GM23338 (cell line): ENCODE measurements at regions not wholly inside any gene's neighbourhood (a gene's known extent, or its start where the extent isn't known, plus 50 kb on each side); places are given as distances from the start of the nearest gene placed in this dataset.

Experiments
- ATAC-seq: fragments of 200-7000 bp; cut with Tn5 transposase; 3 replicates; pipeline ENCODE4 v1.9.1; 2020
- DNase-seq: peaks from one replicate; pipeline ENCODE4 v3.0.0-alpha.2; 2015; ENCODE audit warnings: low spot score
- H2AFZ ChIP-seq: fragments of 200-600 bp; sonication (generic); 2 replicates; pipeline ENCODE4 v1.8.0; 2016; ENCODE audit warnings: antibody characterized with exemption, mild to moderate bottlenecking, moderate library complexity
- H3F3A ChIP-seq: fragments of 200-600 bp; sonication (generic); replicated peaks from 2 replicates; pipeline ENCODE4 v1.8.0; 2017; ENCODE audit warnings: antibody characterized with exemption, mixed run types, low read depth
- H3K27ac ChIP-seq: fragments of 200-600 bp; sonication (generic); 2 replicates; pipeline ENCODE4 v1.6.1; 2016; ENCODE audit warnings: low read depth
- H3K27me3 ChIP-seq: fragments of 200-600 bp; sonication (generic); 2 replicates; pipeline ENCODE4 v1.8.0; 2016; ENCODE audit warnings: mild to moderate bottlenecking, mixed run types, moderate library complexity; ENCODE audit not compliant: insufficient read depth
- H3K36me3 ChIP-seq: fragments of 200-600 bp; sonication (generic); 2 replicates; pipeline ENCODE4 v1.8.0; 2016; ENCODE audit warnings: mild to moderate bottlenecking; ENCODE audit not compliant: insufficient read depth
- H3K4me1 ChIP-seq: fragments of 200-600 bp; sonication (generic); 2 replicates; pipeline ENCODE4 v1.8.0; 2016; ENCODE audit warnings: mild to moderate bottlenecking, moderate library complexity; ENCODE audit not compliant: insufficient read depth
- H3K4me2 ChIP-seq: fragments of 200-600 bp; sonication (generic); 2 replicates; pipeline ENCODE4 v1.7.1; 2017; ENCODE audit warnings: mixed run types
- H3K4me3 ChIP-seq: fragments of 200-600 bp; sonication (generic); 2 replicates; pipeline ENCODE4 v1.6.1; 2016; ENCODE audit warnings: mixed run types
- H3K79me2 ChIP-seq: fragments of 200-600 bp; sonication (generic); replicated peaks from 2 replicates; pipeline ENCODE4 v1.8.0; 2017; ENCODE audit warnings: mild to moderate bottlenecking; ENCODE audit not compliant: insufficient read depth
- H3K9me2 ChIP-seq: fragments of 200-600 bp; sonication (generic); 2 replicates; pipeline ENCODE4 v1.8.0; 2017; ENCODE audit not compliant: insufficient read depth
- H4K20me1 ChIP-seq: fragments of 200-600 bp; sonication (generic); replicated peaks from 2 replicates; pipeline ENCODE4 v1.8.0; 2017; ENCODE audit warnings: mild to moderate bottlenecking; ENCODE audit not compliant: insufficient read depth
- H3K27ac Mint-ChIP-seq: 2 replicates; pipeline ENCODE4 v1.8.0; 2020; ENCODE audit warnings: inconsistent platforms, mild to moderate bottlenecking, moderate library complexity, mixed read lengths
- H3K27me3 Mint-ChIP-seq: 3 replicates; pipeline ENCODE4 v1.8.0; 2022; ENCODE audit warnings: low read depth, mild to moderate bottlenecking, moderate library complexity, mixed read lengths, inconsistent platforms; ENCODE audit not compliant: insufficient read depth, poor library complexity
- H3K36me3 Mint-ChIP-seq: 3 replicates; pipeline ENCODE4 v1.8.0; 2021; ENCODE audit warnings: low read depth, mild to moderate bottlenecking, inconsistent platforms, moderate library complexity, mixed read lengths
- H3K4me1 Mint-ChIP-seq: 3 replicates; pipeline ENCODE4 v1.8.0; 2020; ENCODE audit warnings: mild to moderate bottlenecking, inconsistent platforms, mixed read lengths
- H3K4me3 Mint-ChIP-seq: 3 replicates; pipeline ENCODE4 v1.8.0; 2021; ENCODE audit warnings: moderate library complexity, mild to moderate bottlenecking, inconsistent platforms, mixed read lengths
- H3K9me3 Mint-ChIP-seq: 3 replicates; pipeline ENCODE4 v1.8.0; 2020; ENCODE audit warnings: moderate library complexity, mild to moderate bottlenecking, inconsistent platforms, mixed read lengths
- CREB1 ChIP-seq: fragments of 250-450 bp; sonication (Bioruptor Pico); IDR thresholded peaks from 2 replicates; pipeline ENCODE4 v1.5.0; 2020; ENCODE audit warnings: low read depth, mild to moderate bottlenecking, moderate library complexity
- CTCF ChIP-seq, 2 experiments: fragments of 200-600 bp in 1 of 2; sonication (generic) in 1 of 2; conservative IDR thresholded peaks; 2 replicates each; pipeline versions ENCODE4 v1.5.1 to v1.6.1; 2016 to 2017; ENCODE audit warnings: antibody characterized with exemption in 2 of 2, low read depth in 2 of 2, mild to moderate bottlenecking in 2 of 2, moderate library complexity in 1 of 2
- ETS1 ChIP-seq: IDR thresholded peaks from 2 replicates; pipeline ENCODE4 v1.6.1; 2016; ENCODE audit warnings: antibody characterized with exemption
- EZH2 ChIP-seq: fragments of 200-600 bp; sonication (generic); IDR thresholded peaks from one replicate; pipeline ENCODE4 v1.8.0; 2017; ENCODE audit warnings: antibody characterized with exemption, mild to moderate bottlenecking, low read depth; ENCODE audit not compliant: unreplicated experiment
- EZH2phosphoT487 ChIP-seq: fragments of 200-600 bp; sonication (generic); IDR thresholded peaks from one replicate; pipeline ENCODE4 v1.8.1; 2018; ENCODE audit warnings: antibody characterized with exemption; ENCODE audit not compliant: unreplicated experiment
- JUNB ChIP-seq: IDR thresholded peaks from one replicate; pipeline ENCODE4 v1.6.1; 2016; ENCODE audit warnings: antibody characterized with exemption; ENCODE audit not compliant: unreplicated experiment
- NANOG ChIP-seq: IDR thresholded peaks from 2 replicates; pipeline ENCODE4 v1.6.1; 2016; ENCODE audit warnings: antibody characterized with exemption, borderline replicate concordance
- POLR2AphosphoS5 ChIP-seq: IDR thresholded peaks from 2 replicates; pipeline ENCODE4 v1.6.1; 2016; ENCODE audit warnings: antibody characterized with exemption, low read depth
- REST ChIP-seq: IDR thresholded peaks from one replicate; pipeline ENCODE4 v1.6.1; 2018; ENCODE audit warnings: antibody characterized with exemption; ENCODE audit not compliant: unreplicated experiment
- STAT1 ChIP-seq: IDR thresholded peaks from one replicate; pipeline ENCODE4 v1.6.1; 2016; ENCODE audit warnings: antibody characterized with exemption; ENCODE audit not compliant: unreplicated experiment
- ZNF114 ChIP-seq: fragments of 250-450 bp; sonication (Bioruptor Pico); IDR thresholded peaks from 2 replicates; pipeline ENCODE4 v1.5.0; 2020; ENCODE audit warnings: mild to moderate bottlenecking, moderate library complexity
- ZNF331 ChIP-seq: fragments of 250-450 bp; sonication (Bioruptor Pico); IDR thresholded peaks from 2 replicates; pipeline ENCODE4 v1.5.0; 2020; ENCODE audit warnings: low read depth, mild to moderate bottlenecking, moderate library complexity
- ZNF462 ChIP-seq: fragments of 250-450 bp; sonication (Bioruptor Pico); IDR thresholded peaks from 2 replicates; pipeline ENCODE4 v1.5.0; 2020; ENCODE audit warnings: mild to moderate bottlenecking, moderate library complexity

- ATAC-seq: peak; percentile 66
- Histone ChIP-seq H3K79me2 (no peaks in the 10 kb centered on the region), H3K4me1 (no peaks in the 10 kb centered on the region), H3K9me2 (no peaks in the 10 kb centered on the region), H3F3A (no peaks in the 10 kb centered on the region), H3K36me3 (no peaks in the 10 kb centered on the region), H3K27me3 (no peaks in the 10 kb centered on the region), H3K4me3 (no peak overlapping the region), H4K20me1 (no peaks in the 10 kb centered on the region), H2AFZ (peak overlapping the region; percentile 83; the same call in 1 of the 2 replicates), H3K4me2 (no peak overlapping the region), H3K27ac (no peak overlapping the region)
- TF ChIP-seq ZNF462: no peak
- TF ChIP-seq CTCF (conservative IDR thresholded peaks at IDR 0.05; ENCODE audit: low read depth in 2 of 2): no peak
- no peak for TF ChIP-seq EZH2phosphoT487
- no peak for TF ChIP-seq EZH2
- TF ChIP-seq JUNB: no peak
- TF ChIP-seq ZNF114: no peak
- no peak for TF ChIP-seq STAT1
- TF ChIP-seq ZNF331 (CRISPR knock-in tag): no peak
- TF ChIP-seq REST: no peak
- TF ChIP-seq NANOG: no peak
- TF ChIP-seq CREB1 (CRISPR knock-in tag): no peak
- TF ChIP-seq ETS1: no peak
- TF ChIP-seq POLR2AphosphoS5: no peak
- H3K27ac Mint-ChIP-seq: no peak overlapping the region
- DNase-seq: peak; percentile 9
- no peak overlapping the region for H3K4me3 Mint-ChIP-seq
- peaks cover 2% of the 10 kb centered on the region for H3K27me3 Mint-ChIP-seq
- H3K4me1 Mint-ChIP-seq: no peaks in the 10 kb centered on the region; the same call in 1 of the 3 replicates
- H3K9me3 Mint-ChIP-seq: no peaks in the 10 kb centered on the region
- H3K36me3 Mint-ChIP-seq: no peaks in the 10 kb centered on the region
These were observed 226.8 kb downstream of the MC4R start for GRCh38 chr18:60145776-60146175.
